ENCODE measurements at regions not wholly inside any gene's neighbourhood (a gene's known extent, or its start where the extent isn't known, plus 50 kb on each side); places are given as distances from the start of the nearest gene placed in this dataset.

DNA sequence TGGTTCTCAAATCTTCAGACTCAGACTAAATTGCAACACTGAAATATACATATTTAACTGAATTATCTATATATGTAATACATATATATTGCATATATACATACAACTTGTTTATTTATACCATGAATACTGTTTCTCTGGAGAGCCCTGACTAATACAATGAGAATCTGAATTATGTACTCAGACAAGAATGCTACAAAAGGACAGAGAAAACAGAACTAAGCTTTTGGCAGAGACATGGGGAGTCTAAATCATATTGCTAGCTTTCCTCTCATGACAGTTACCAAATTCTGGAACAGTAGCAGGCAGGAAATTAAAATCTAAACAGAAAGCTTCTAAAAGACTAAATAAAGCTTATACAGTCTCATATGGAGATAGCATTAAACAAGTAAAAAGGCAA lies 142.4 kb upstream of the KCNMB2 start:
- TF ChIP-seq, protein P1, sequence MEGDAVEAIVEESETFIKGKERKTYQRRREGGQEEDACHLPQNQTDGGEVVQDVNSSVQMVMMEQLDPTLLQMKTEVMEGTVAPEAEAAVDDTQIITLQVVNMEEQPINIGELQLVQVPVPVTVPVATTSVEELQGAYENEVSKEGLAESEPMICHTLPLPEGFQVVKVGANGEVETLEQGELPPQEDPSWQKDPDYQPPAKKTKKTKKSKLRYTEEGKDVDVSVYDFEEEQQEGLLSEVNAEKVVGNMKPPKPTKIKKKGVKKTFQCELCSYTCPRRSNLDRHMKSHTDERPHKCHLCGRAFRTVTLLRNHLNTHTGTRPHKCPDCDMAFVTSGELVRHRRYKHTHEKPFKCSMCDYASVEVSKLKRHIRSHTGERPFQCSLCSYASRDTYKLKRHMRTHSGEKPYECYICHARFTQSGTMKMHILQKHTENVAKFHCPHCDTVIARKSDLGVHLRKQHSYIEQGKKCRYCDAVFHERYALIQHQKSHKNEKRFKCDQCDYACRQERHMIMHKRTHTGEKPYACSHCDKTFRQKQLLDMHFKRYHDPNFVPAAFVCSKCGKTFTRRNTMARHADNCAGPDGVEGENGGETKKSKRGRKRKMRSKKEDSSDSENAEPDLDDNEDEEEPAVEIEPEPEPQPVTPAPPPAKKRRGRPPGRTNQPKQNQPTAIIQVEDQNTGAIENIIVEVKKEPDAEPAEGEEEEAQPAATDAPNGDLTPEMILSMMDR (conservative IDR thresholded peaks at IDR 0.05; ENCODE audit: low read length) = no peak
- H3K4me3 ChIP-seq (ENCODE audit: low read length) = no peak overlapping the region
- DNase-seq (ENCODE audit: low read depth) = peak; percentile 89

DNA sequence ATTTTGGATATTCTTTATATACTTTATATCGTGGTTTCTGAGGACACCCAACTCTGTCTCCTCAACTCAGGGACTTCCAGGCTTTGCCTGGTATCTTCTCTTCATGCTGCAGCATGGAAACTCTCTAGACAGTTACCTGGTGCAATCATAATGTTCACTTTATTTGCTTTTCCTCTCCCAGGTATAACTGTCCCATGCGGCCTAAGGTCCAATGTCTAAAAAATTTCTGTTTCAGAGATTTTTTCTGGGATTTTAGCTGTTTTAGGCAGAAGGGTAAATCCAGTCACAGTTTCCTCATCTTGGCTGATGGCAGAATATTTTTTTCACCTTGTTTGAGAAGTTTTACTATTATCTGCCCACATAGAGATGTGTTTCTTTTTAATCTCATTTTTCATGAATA lies 139.9 kb upstream of the KCNMB2 start:
- TF ChIP-seq, protein P1 (conservative IDR thresholded peaks at IDR 0.05; ENCODE audit: low read length) = no peak
- H3K4me3 ChIP-seq (ENCODE audit: low read length) = no peak overlapping the region
- DNase-seq (ENCODE audit: low read depth) = no peak

DNA sequence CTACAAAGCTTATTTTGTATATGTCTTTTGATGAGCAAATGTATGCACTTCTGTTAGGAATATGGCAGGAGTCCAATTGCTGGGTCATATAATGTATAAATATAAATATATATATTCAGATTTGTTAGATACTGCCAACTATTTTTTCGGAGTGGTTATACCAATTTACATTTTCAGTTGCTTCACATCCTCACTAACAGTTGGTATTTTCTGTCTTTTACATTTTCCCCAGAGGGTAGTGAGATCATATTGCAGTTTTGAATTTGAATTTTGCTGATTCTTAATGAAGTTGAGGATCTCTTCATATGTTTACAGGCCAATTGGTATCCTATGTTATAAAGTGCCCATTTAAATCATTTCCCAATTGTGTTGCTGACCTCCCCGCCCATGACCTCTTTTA lies 139.0 kb upstream of the KCNMB2 start:
- TF ChIP-seq, protein P1 (conservative IDR thresholded peaks at IDR 0.05; ENCODE audit: low read length) = no peak
- DNase-seq (ENCODE audit: low read depth) = no peak

DNA sequence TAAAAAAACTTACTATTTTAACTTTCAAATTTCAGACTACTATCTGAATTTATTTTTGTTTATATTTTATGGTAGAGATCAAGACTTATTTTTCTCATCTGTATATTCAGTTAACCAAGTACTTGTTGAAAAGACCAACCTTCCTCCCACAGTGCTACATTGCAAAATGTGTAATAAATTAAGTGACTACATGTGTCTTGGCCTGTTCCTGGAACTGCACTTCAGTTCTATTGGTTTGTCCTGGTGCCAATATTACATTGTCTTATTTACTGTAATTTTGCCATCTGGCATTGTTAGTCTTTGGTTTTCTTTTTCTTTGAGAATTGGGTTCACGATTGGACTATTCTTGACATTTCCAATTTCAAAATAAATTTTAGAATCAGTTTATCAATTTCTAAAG lies 138.4 kb upstream of the KCNMB2 start:
- peak; percentile 87 for DNase-seq (ENCODE audit: low read depth)
- TF ChIP-seq, protein P1 (conservative IDR thresholded peaks at IDR 0.05; ENCODE audit: low read length) = no peak
- H3K4me3 ChIP-seq (ENCODE audit: low read length) = no peak overlapping the region

More for the DNA sequence above, 139.0 kb upstream of the KCNMB2 start:
- H3K4me3 ChIP-seq (ENCODE audit: low read length) = no peak overlapping the region

DNA sequence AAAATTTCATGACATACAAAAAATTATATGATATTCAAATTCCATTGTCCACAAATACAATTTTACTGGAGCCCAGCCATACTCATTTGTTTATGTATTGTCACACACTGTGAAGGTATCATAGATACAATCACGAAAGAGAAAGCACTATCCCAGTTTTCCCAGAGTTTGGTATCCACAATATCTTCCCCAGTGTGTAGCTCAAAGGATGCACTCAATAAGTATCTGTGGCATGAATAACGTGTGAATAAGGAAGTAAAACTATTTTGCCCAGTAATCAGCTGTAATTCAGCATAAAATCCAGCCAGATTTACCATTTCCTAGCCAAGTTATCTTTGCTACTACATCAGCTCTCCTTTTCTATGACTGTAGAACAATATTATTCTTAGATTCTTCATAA lies 131.3 kb upstream of the KCNMB2 start:
- TF ChIP-seq, protein P1 (conservative IDR thresholded peaks at IDR 0.05; ENCODE audit: low read length) = no peak
- H3K4me3 ChIP-seq (ENCODE audit: low read length) = no peak overlapping the region
- DNase-seq (ENCODE audit: low read depth) = peak; percentile 83

DNA sequence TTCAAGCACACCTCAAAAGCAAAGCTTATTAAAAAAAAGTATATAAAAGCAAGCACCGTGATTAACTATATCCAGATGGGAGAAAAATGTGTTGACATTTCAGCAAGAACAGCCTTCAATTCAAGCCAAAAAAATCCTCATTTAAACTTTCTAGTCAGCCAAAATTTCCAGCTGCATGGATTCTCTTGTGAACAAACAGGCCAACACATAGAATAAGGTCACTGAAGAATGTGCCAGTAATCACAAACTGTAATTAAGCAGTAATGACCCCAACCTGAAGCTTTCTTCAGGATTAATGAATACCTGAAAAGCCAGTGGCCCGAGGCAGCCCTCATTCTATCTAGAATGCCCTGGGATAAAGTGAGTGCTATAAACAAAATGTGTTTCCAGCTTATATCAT lies 130.7 kb upstream of the KCNMB2 start:
- peak; percentile 88 for DNase-seq (ENCODE audit: low read depth)
- TF ChIP-seq, protein P1 (conservative IDR thresholded peaks at IDR 0.05; ENCODE audit: low read length) = no peak
- no peak overlapping the region for H3K4me3 ChIP-seq (ENCODE audit: low read length)

DNA sequence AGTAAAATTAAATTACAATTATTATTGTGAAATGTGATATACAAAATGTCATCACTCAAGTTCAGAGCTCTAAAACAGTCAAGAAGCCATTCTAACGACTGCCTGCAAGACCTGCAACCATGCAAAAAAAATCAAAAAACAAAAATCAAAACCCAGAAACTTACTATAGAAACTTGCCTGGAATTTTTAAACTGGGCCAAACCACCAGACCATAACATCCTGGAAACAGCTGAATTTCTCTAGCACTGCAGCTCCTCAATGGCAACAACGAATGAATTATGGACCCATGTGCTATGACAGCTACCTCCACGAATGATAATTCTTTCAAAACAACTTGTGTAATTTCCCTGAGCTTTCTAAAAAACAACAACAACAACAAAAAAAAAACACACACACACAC lies 130.0 kb upstream of the KCNMB2 start:
- no peak overlapping the region for H3K4me3 ChIP-seq (ENCODE audit: low read length)
- peak; percentile 94 for DNase-seq (ENCODE audit: low read depth)
- TF ChIP-seq, protein P1 (conservative IDR thresholded peaks at IDR 0.05; ENCODE audit: low read length) = no peak

Measured in AG10803 (cell line).